ENCODE measurements at regions not wholly inside any gene's neighbourhood (a gene's known extent, or its start where the extent isn't known, plus 50 kb on each side); places are given as distances from the start of the nearest gene placed in this dataset.
"Not testable (repeated sequence)": the region's sequence is repeated elsewhere in the genome, so short reads cannot be mapped to it uniquely, and the experiment has no call there.

GRCh38 chr21:31592516-31592915 lies 67.0 kb upstream of the SOD1 start:
- no peak for TF ChIP-seq EZH2phosphoT487 (IDR thresholded peaks at IDR 0.05; ENCODE audit: borderline replicate concordance, low read length)
- no peak for TF ChIP-seq CTCF (IDR thresholded peaks at IDR 0.05; ENCODE audit: low read depth, low read length, poor library complexity, severe bottlenecking)
- Histone ChIP-seq H3K4me3 (ENCODE audit: low read length) (no peak overlapping the region), H3K4me1 (ENCODE audit: control insufficient read depth, low read length) (no peaks in the 10 kb centered on the region), H3F3A (ENCODE audit: control insufficient read depth, insufficient read depth) (no peaks in the 10 kb centered on the region), H3K9me2 (replicated peaks; ENCODE audit: control insufficient read depth, low read length) (no peaks in the 10 kb centered on the region), H3K27me3 (ENCODE audit: control insufficient read depth, low read length) (no peaks in the 10 kb centered on the region), H3K36me3 (ENCODE audit: control insufficient read depth, low read length) (no peaks in the 10 kb centered on the region), H4K20me1 (ENCODE audit: control insufficient read depth, insufficient read depth, low read depth, low read length) (no peaks in the 10 kb centered on the region), H3K4me2 (ENCODE audit: low read length) (no peak overlapping the region), H3K79me2 (ENCODE audit: control insufficient read depth, low read length) (no peaks in the 10 kb centered on the region), H3K27ac (ENCODE audit: low read depth, low read length) (no peak overlapping the region), H3K9me3 (ENCODE audit: control insufficient read depth, insufficient read depth, low read length) (no peaks in the 10 kb centered on the region)

DNA sequence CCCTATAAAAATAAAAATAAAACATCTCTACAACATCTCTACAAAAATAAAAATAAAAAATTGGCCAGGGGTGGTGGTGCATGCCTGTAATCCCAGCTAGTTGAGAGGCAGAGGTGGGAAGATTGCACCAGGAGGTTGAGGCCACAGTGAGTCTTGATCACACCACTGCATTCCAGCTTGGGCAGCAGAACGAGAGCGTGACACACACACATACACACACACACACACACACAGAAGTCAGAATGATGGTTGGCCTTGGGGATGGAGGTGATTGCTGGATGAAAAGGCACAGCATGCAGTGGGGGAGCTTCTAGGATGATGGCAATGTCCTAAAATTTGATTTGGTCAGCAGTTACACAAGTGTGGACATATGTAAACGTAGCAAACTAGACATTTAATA lies 69.7 kb upstream of the SOD1 start:
- no peak overlapping the region for H3K4me2 ChIP-seq (ENCODE audit: low read length)
- H3K27me3 ChIP-seq (ENCODE audit: control insufficient read depth, low read length), result no peaks in the 10 kb centered on the region
- no peaks in the 10 kb centered on the region for H3K9me3 ChIP-seq (ENCODE audit: control insufficient read depth, insufficient read depth, low read length)
- no peaks in the 10 kb centered on the region for H3K4me1 ChIP-seq (ENCODE audit: control insufficient read depth, low read length)
- H3K36me3 ChIP-seq (ENCODE audit: control insufficient read depth, low read length), result no peaks in the 10 kb centered on the region
- no peak overlapping the region for H3K27ac ChIP-seq (ENCODE audit: low read depth, low read length)
- no peaks in the 10 kb centered on the region for H3F3A ChIP-seq (ENCODE audit: control insufficient read depth, insufficient read depth)
- no peaks in the 10 kb centered on the region for H3K79me2 ChIP-seq (ENCODE audit: control insufficient read depth, low read length)
- TF ChIP-seq EZH2phosphoT487 (IDR thresholded peaks at IDR 0.05; ENCODE audit: borderline replicate concordance, low read length) (no peak), CTCF (IDR thresholded peaks at IDR 0.05; ENCODE audit: low read depth, low read length, poor library complexity, severe bottlenecking) (no peak)
- no peak overlapping the region for H3K4me3 ChIP-seq (ENCODE audit: low read length)
- H3K9me2 ChIP-seq (replicated peaks; ENCODE audit: control insufficient read depth, low read length), result no peaks in the 10 kb centered on the region
- H4K20me1 ChIP-seq (ENCODE audit: control insufficient read depth, insufficient read depth, low read depth, low read length), result no peaks in the 10 kb centered on the region

DNA sequence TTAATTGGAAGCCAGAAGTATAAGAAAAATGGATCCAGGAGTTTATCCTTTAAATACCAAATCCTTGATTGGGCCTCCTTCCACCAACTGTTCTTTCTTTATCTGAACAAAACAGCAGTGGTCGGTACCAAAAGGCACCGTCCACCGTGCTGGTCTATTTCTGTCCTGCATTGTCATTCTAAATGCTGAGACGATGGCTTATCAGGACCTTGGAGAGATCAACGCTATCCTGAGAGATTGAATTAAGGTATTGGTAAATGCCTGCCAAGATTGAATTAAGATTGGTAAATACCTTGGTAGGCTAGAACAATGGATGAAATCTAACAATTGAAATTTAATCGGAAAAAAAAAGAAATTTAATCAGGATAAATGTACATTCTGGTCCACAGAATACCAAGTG lies 73.4 kb upstream of the SOD1 start:
- no peak overlapping the region for H3K27ac ChIP-seq (ENCODE audit: low read depth, low read length)
- no peaks in the 10 kb centered on the region for H3K36me3 ChIP-seq (ENCODE audit: control insufficient read depth, low read length)
- no peaks in the 10 kb centered on the region for H3K27me3 ChIP-seq (ENCODE audit: control insufficient read depth, low read length)
- TF ChIP-seq EZH2phosphoT487 (IDR thresholded peaks at IDR 0.05; ENCODE audit: borderline replicate concordance, low read length), result no peak
- TF ChIP-seq CTCF (IDR thresholded peaks at IDR 0.05; ENCODE audit: low read depth, low read length, poor library complexity, severe bottlenecking), result no peak
- no peak overlapping the region for H3K4me3 ChIP-seq (ENCODE audit: low read length)
- H3K4me2 ChIP-seq (ENCODE audit: low read length), result no peak overlapping the region
- H3K79me2 ChIP-seq (ENCODE audit: control insufficient read depth, low read length), result no peaks in the 10 kb centered on the region
- no peaks in the 10 kb centered on the region for H3K9me2 ChIP-seq (replicated peaks; ENCODE audit: control insufficient read depth, low read length)
- H3K4me1 ChIP-seq (ENCODE audit: control insufficient read depth, low read length), result no peaks in the 10 kb centered on the region
- no peaks in the 10 kb centered on the region for H4K20me1 ChIP-seq (ENCODE audit: control insufficient read depth, insufficient read depth, low read depth, low read length)
- no peaks in the 10 kb centered on the region for H3F3A ChIP-seq (ENCODE audit: control insufficient read depth, insufficient read depth)
- H3K9me3 ChIP-seq (ENCODE audit: control insufficient read depth, insufficient read depth, low read length), result no peaks in the 10 kb centered on the region

- not testable (repeated sequence) for H3K4me3 ChIP-seq (ENCODE audit: low read length); H3K4me2 ChIP-seq (ENCODE audit: low read length); H3K36me3 ChIP-seq (ENCODE audit: control insufficient read depth, low read length); H3F3A ChIP-seq (ENCODE audit: control insufficient read depth, insufficient read depth); H3K9me3 ChIP-seq (ENCODE audit: control insufficient read depth, insufficient read depth, low read length); H3K79me2 ChIP-seq (ENCODE audit: control insufficient read depth, low read length); H3K4me1 ChIP-seq (ENCODE audit: control insufficient read depth, low read length); H3K9me2 ChIP-seq (replicated peaks; ENCODE audit: control insufficient read depth, low read length); H4K20me1 ChIP-seq (ENCODE audit: control insufficient read depth, insufficient read depth, low read depth, low read length); H3K27ac ChIP-seq (ENCODE audit: low read depth, low read length); H3K27me3 ChIP-seq (ENCODE audit: control insufficient read depth, low read length)
These were observed 75.6 kb upstream of the SOD1 start for GRCh38 chr21:31583937-31584336.
